ENCODE measurements at regions not wholly inside any gene's neighbourhood (a gene's known extent, or its start where the extent isn't known, plus 50 kb on each side); places are given as distances from the start of the nearest gene placed in this dataset.

DNA sequence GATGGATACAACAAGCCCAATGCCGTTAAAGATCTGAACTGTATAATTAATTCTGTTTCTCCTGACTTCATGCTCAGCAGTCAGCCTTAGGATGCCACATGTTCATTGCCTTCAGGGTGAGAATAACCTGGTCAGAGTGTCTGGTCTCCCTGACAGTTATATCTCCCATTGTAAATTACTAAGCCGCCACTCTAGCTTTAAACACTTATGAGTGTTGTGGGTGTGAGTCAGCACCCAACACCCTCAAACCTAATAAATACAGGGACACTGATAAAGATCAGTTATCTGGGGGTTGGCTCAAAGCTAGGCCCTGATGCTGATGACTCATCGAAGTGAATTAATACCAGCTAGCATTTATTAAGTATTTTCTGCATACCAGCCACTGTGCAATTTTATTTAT, 64.9 kb upstream of the DYNLT3 start:
- intact Hi-C loops (cut with DNase I) = no loop called here
- Histone ChIP-seq H3K27me3 (no peaks in the 10 kb centered on the region), H3K36me3 (no peaks in the 10 kb centered on the region), H3K27ac (no peak overlapping the region), H3K4me3 (no peak overlapping the region), H3K9me3 (no peaks in the 10 kb centered on the region), H3K4me1 (no peaks in the 10 kb centered on the region)
- WGBS (ENCODE audit: insufficient coverage, low coverage, low lambda C conversion rate, missing lambda C conversion rate) = 73% methylated on average over 3 of the region's 3 CpGs
- DNase-seq (no peak), ATAC-seq (peak in 1 of 4 donors; percentile 38)
- TF ChIP-seq POLR2A (IDR thresholded peaks at IDR 0.05) = no peak
- no peak for TF ChIP-seq CTCF (IDR thresholded peaks at IDR 0.05)

DNA sequence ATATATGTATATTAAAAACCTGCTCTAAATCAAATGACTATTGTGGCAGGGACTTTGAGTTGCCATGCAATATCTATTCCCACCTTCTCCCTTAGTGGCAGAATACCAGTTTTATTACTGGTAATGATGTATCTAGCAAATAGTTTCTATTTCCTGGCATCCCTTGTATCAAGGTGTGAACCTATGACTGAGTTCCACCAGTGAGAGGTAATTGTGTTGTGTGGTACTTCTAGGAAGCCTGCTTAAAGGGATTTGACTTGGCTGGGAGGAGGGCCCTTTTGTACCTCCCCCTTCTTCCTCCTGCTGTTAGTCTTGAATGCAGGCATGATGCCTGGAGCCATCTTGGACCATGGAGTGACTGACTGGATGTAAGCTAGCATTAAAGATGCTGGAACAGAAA, 65.4 kb upstream of the DYNLT3 start:
- no peak for TF ChIP-seq CTCF (IDR thresholded peaks at IDR 0.05)
- no peak for TF ChIP-seq POLR2A (IDR thresholded peaks at IDR 0.05)
- Histone ChIP-seq H3K4me1 (no peaks in the 10 kb centered on the region), H3K4me3 (no peak overlapping the region), H3K27ac (no peak overlapping the region), H3K27me3 (no peaks in the 10 kb centered on the region), H3K36me3 (no peaks in the 10 kb centered on the region), H3K9me3 (no peaks in the 10 kb centered on the region)
- DNase-seq (no peak), ATAC-seq (no peak)
- intact Hi-C loops (cut with DNase I) = no loop called here

DNA sequence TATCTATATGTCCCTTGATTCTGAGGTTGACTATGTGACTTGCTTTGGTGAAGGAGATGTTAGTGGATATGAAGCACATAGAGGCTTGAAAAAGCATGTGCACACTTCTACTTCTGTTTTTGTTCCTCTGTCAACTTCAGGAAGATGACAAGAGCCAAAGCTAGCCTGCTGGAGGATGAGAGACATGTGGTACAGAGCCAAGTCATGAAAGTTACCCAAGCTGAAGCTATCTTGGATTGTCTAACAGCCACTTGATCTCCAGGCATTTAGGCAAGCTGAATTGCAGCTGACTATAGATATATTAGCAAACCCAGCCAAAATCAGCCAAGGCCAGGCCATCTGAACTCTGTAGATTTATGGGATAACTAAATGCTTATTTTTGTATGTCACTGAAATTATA, 70.8 kb upstream of the DYNLT3 start:
- intact Hi-C loops (cut with DNase I) = no loop called here
- Histone ChIP-seq H3K27ac (no peak overlapping the region), H3K9me3 (no peaks in the 10 kb centered on the region), H3K27me3 (peaks cover 0 to 5% of the 10 kb centered on the region in 2 donors), H3K36me3 (no peaks in the 10 kb centered on the region), H3K4me1 (no peaks in the 10 kb centered on the region), H3K4me3 (no peak overlapping the region)
- TF ChIP-seq POLR2A (IDR thresholded peaks at IDR 0.05) = no peak
- TF ChIP-seq CTCF (IDR thresholded peaks at IDR 0.05) = no peak
- ATAC-seq = no peak
- no peak for DNase-seq

GRCh38 chrX:37918703-37919102, 71.3 kb upstream of the DYNLT3 start:
- DNase-seq = no peak
- intact Hi-C loops (cut with DNase I) = no loop called here

More at GRCh38 chrX:37918703-37919102, 71.3 kb upstream of the DYNLT3 start:
- no peak for TF ChIP-seq POLR2A (IDR thresholded peaks at IDR 0.05)
- no peak for TF ChIP-seq CTCF (IDR thresholded peaks at IDR 0.05)
- WGBS (ENCODE audit: insufficient coverage, low coverage, low lambda C conversion rate, missing lambda C conversion rate) = 80% methylated on average over 1 of the region's 2 CpGs
- ATAC-seq = no peak
- no peaks in the 10 kb centered on the region for H3K4me1 ChIP-seq
- peaks cover 0 to 6% of the 10 kb centered on the region in 2 donors for H3K27me3 ChIP-seq
- no peak overlapping the region for H3K4me3 ChIP-seq
- H3K9me3 ChIP-seq = no peaks in the 10 kb centered on the region
- no peak overlapping the region for H3K27ac ChIP-seq
- H3K36me3 ChIP-seq = no peaks in the 10 kb centered on the region
